ENCODE measurements at regions not wholly inside any gene's neighbourhood (a gene's known extent, or its start where the extent isn't known, plus 50 kb on each side); places are given as distances from the start of the nearest gene placed in this dataset.

DNA sequence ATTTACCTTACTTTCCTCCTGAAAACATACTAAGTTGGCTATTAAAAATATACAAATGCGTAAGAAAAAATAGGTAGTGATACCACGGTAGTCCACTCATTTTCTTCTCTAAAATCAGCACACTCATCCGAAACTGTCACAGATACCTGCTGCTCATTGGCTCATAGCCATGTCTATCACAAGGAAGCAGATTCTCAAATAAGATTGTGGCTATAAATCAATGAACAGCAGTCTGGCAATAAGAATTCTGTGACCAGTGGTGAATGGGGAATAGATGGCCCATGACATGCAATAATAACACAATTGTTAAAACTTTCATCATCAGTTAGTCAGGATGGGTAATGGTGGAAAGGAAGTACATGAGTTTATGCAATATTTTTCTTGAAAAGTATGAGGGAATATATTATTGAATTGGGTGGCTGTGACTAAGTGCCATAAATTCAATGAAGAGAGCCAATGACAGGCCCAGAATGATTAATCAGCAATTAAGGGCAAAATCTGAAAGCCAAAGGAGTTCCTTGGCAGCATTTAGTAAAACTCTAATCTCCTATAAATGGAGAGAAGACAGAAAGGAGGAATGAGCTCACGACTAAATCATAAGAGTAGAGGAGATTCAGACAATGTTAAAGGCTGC is 202.3 kb upstream of the NEIL3 start:
- ChIA-PET CTCF (interaction anchor here (0.6 kb wide), 1 partner anchor 430 kb away, joined by 4 read pairs; no protein-coding TSS in a partner anchor), POLR2A (no interaction called here)
- no peak for TF ChIP-seq BHLHE40 (IDR thresholded peaks at IDR 0.05; ENCODE audit: borderline replicate concordance)
- TF ChIP-seq, protein P1, sequence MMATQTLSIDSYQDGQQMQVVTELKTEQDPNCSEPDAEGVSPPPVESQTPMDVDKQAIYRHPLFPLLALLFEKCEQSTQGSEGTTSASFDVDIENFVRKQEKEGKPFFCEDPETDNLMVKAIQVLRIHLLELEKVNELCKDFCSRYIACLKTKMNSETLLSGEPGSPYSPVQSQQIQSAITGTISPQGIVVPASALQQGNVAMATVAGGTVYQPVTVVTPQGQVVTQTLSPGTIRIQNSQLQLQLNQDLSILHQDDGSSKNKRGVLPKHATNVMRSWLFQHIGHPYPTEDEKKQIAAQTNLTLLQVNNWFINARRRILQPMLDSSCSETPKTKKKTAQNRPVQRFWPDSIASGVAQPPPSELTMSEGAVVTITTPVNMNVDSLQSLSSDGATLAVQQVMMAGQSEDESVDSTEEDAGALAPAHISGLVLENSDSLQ (IDR thresholded peaks at IDR 0.05) = peak; percentile 73
- DNase-seq (ENCODE audit: extremely low spot score) = no peak

DNA sequence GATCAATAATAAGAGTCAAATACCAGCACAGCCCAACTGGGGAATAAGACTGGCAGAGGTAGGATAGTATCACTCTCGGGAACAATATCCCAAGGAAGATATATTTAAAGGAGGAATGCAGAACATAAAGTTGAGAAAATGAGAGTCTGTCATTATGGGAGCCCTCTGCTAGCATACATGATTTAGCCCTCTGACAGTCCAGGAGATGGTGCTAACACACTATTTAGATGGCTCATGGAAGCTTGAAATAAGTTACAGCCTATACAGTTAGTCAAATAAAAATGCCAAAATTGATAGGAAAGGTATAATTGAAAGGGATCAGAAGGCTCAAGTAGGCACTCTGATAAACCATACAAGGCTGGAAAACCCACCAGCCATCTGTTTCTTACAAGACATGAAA is 201.0 kb upstream of the NEIL3 start:
- POLR2A ChIA-PET = no interaction called here
- TF ChIP-seq TARDBP (IDR thresholded peaks at IDR 0.05) (no peak), ELF4 (IDR thresholded peaks at IDR 0.05) (no peak), ZNF384 (IDR thresholded peaks at IDR 0.05) (no peak), FOXM1 (IDR thresholded peaks at IDR 0.05; ENCODE audit: borderline replicate concordance) (no peak), SP1 (IDR thresholded peaks at IDR 0.05) (no peak), FOXK2 (IDR thresholded peaks at IDR 0.05) (no peak), LEF1 (IDR thresholded peaks at IDR 0.05; ENCODE audit: borderline replicate concordance) (no peak), FOXA1 (IDR thresholded peaks at IDR 0.05) (no peak), L3MBTL2 (conservative IDR thresholded peaks at IDR 0.05) (no peak), CTBP1 (IDR thresholded peaks at IDR 0.05; ENCODE audit: borderline replicate concordance) (no peak), ARNT (IDR thresholded peaks at IDR 0.05) (no peak), BHLHE40 (IDR thresholded peaks at IDR 0.05; ENCODE audit: borderline replicate concordance) (no peak), HDGF (IDR thresholded peaks at IDR 0.05; ENCODE audit: borderline replicate concordance) (no peak), SUZ12 (IDR thresholded peaks at IDR 0.05) (no peak), NFRKB (IDR thresholded peaks at IDR 0.05) (no peak)
- TF ChIP-seq, protein P1 (IDR thresholded peaks at IDR 0.05) = no peak
- CTCF ChIA-PET = no interaction called here
- DNase-seq (ENCODE audit: extremely low spot score) = no peak

- TF ChIP-seq SP1 (IDR thresholded peaks at IDR 0.05) = no peak
- TF ChIP-seq L3MBTL2 (conservative IDR thresholded peaks at IDR 0.05) = no peak
- no peak for TF ChIP-seq BHLHE40 (IDR thresholded peaks at IDR 0.05; ENCODE audit: borderline replicate concordance)
- no peak for TF ChIP-seq FOXA1 (IDR thresholded peaks at IDR 0.05)
- no peak for TF ChIP-seq LEF1 (IDR thresholded peaks at IDR 0.05; ENCODE audit: borderline replicate concordance)
- TF ChIP-seq CTBP1 (IDR thresholded peaks at IDR 0.05; ENCODE audit: borderline replicate concordance) = no peak
- TF ChIP-seq NFRKB (IDR thresholded peaks at IDR 0.05) = no peak
- TF ChIP-seq, protein P1 (IDR thresholded peaks at IDR 0.05) = no peak
- no peak for TF ChIP-seq FOXK2 (IDR thresholded peaks at IDR 0.05)
- no peak for TF ChIP-seq HDGF (IDR thresholded peaks at IDR 0.05; ENCODE audit: borderline replicate concordance)
- TF ChIP-seq FOXM1 (IDR thresholded peaks at IDR 0.05; ENCODE audit: borderline replicate concordance) = no peak
- TF ChIP-seq ARNT (IDR thresholded peaks at IDR 0.05) = no peak
- no peak for TF ChIP-seq ZNF384 (IDR thresholded peaks at IDR 0.05)
- no peak for TF ChIP-seq TARDBP (IDR thresholded peaks at IDR 0.05)
- ChIA-PET POLR2A (no interaction called here), CTCF (interaction anchor here (0.7 kb wide), 1 partner anchor 95 kb away, joined by 3 read pairs; no protein-coding TSS in a partner anchor)
- DNase-seq (ENCODE audit: extremely low spot score) = no peak
Measured at GRCh38 chr4:177109769-177110168, 199.9 kb upstream of the NEIL3 start.

DNA sequence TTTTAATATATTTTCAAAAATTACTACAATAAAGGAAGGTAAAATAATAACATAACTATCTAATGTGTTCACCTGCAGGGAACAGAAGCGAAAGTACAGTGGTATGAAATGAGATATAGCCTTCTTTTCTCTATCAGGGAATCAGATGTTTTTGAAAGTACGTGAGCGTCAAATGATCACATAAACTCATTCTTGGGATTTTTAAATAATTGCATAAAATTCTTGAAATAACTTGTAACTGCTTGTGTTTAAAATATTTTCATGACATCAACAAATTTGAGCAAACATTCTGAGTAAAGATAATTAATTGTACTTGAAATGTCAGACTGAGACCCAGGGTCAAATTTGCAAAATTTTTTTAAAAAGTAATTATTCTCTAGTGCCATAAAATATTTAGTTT is 193.5 kb upstream of the NEIL3 start:
- CTCF ChIA-PET = no interaction called here
- TF ChIP-seq CTBP1 (IDR thresholded peaks at IDR 0.05; ENCODE audit: borderline replicate concordance) (no peak), FOXK2 (IDR thresholded peaks at IDR 0.05) (no peak), SP1 (IDR thresholded peaks at IDR 0.05) (no peak), HDGF (IDR thresholded peaks at IDR 0.05; ENCODE audit: borderline replicate concordance) (no peak), LEF1 (IDR thresholded peaks at IDR 0.05; ENCODE audit: borderline replicate concordance) (no peak), FOXA1 (IDR thresholded peaks at IDR 0.05) (no peak), L3MBTL2 (conservative IDR thresholded peaks at IDR 0.05) (no peak), NFRKB (IDR thresholded peaks at IDR 0.05) (no peak), BHLHE40 (IDR thresholded peaks at IDR 0.05; ENCODE audit: borderline replicate concordance) (no peak)
- TF ChIP-seq, protein P1 (IDR thresholded peaks at IDR 0.05) = no peak
- POLR2A ChIA-PET = no interaction called here
- no peak for DNase-seq (ENCODE audit: extremely low spot score)

- CTCF ChIA-PET = no interaction called here
- POLR2A ChIA-PET = no interaction called here
- TF ChIP-seq HDGF (IDR thresholded peaks at IDR 0.05; ENCODE audit: borderline replicate concordance) (no peak), TARDBP (IDR thresholded peaks at IDR 0.05) (no peak)
- DNase-seq (ENCODE audit: extremely low spot score) = no peak
Measured at GRCh38 chr4:177117256-177117655, 192.4 kb upstream of the NEIL3 start.

DNA sequence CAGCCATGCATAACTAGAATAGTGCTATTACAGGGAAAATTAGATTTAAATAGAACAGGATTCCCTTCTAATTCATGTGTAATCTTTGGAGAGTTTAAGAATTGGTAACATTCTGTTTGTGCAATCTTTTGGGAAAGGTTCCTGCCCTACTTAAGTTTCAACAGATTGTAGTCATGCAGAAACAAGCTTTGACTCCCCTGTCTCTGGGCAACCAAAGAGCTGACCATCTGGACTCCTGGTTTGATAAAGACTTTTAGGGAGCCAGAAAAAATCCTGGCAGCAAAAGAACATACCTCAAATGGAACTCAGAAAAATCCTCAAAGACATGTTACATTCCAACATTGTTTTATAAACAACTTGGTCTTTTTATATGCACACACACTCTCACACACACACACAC is 191.1 kb upstream of the NEIL3 start:
- no peak for DNase-seq (ENCODE audit: extremely low spot score)
- POLR2A ChIA-PET = no interaction called here
- CTCF ChIA-PET = no interaction called here
- TF ChIP-seq HDGF (IDR thresholded peaks at IDR 0.05; ENCODE audit: borderline replicate concordance) (no peak), ELF4 (IDR thresholded peaks at IDR 0.05) (no peak), FOXA1 (IDR thresholded peaks at IDR 0.05) (no peak), L3MBTL2 (conservative IDR thresholded peaks at IDR 0.05) (no peak), FOXK2 (IDR thresholded peaks at IDR 0.05) (no peak)

All from HEK293T (cell line).